Aorta (tissue), 5 donors: ENCODE measurements at regions not wholly inside any gene's neighbourhood (a gene's known extent, or its start where the extent isn't known, plus 50 kb on each side); places are given as distances from the start of the nearest gene placed in this dataset.

Experiments
- ATAC-seq: fragments of 200-7000 bp; cut with Tn5 transposase; one replicate; pipeline ENCODE4 v1.9.1; 2022; ENCODE audit warnings: moderate library complexity; ENCODE audit not compliant: low FRiP score
- DNase-seq, 2 donors: peaks; one replicate each; pipeline ENCODE4 v3.0.0-alpha.2; 2020
- H3K27ac ChIP-seq, 2 donors: one replicate each; pipeline ENCODE4 v1.5.1; 2013; ENCODE audit warnings: low read length in 2 of 2, mild to moderate bottlenecking in 2 of 2, moderate library complexity in 2 of 2, control low read depth in 1 of 2, inconsistent platforms in 1 of 2, low read depth in 1 of 2
- H3K27me3 ChIP-seq, 2 donors: one replicate each; pipeline ENCODE4 v1.6.1; 2013; ENCODE audit warnings: control low read depth in 1 of 2, low read length in 1 of 2, mild to moderate bottlenecking in 1 of 2, moderate library complexity in 1 of 2; ENCODE audit not compliant: insufficient read depth in 2 of 2, control insufficient read depth in 1 of 2
- H3K36me3 ChIP-seq, 2 donors: one replicate each; pipeline ENCODE4 v1.6.1; 2013; ENCODE audit warnings: control low read depth in 1 of 2, low read length in 1 of 2, mild to moderate bottlenecking in 1 of 2; ENCODE audit not compliant: insufficient read depth in 2 of 2, control insufficient read depth in 1 of 2
- H3K4me1 ChIP-seq, 2 donors: one replicate each; pipeline ENCODE4 v1.6.1; 2013; ENCODE audit warnings: low read length in 2 of 2, control low read depth in 1 of 2, mild to moderate bottlenecking in 1 of 2, moderate library complexity in 1 of 2; ENCODE audit not compliant: insufficient read depth in 2 of 2, control insufficient read depth in 1 of 2
- H3K4me3 ChIP-seq, 2 donors: one replicate each; pipeline ENCODE4 v1.5.1; 2013; ENCODE audit warnings: low read length in 2 of 2, control low read depth in 1 of 2, mild to moderate bottlenecking in 1 of 2
- H3K9me3 ChIP-seq: one replicate; pipeline ENCODE4 v1.6.1; 2013; ENCODE audit warnings: mild to moderate bottlenecking, low read length; ENCODE audit not compliant: control insufficient read depth
- WGBS, 2 donors: extraction: QIAGEN DNeasy Blood & Tissue Kit; methylation state at CpG; one replicate each; pipeline ENCODE4 v1.1.7; 2013; 5-methylcytosine and 5-hydroxymethylcytosine counted together
- intact Hi-C, 2 donors: fragments of 100-400 bp; cut with DNase I; formaldehyde crosslinking; loops; one replicate each; pipeline versions ENCODE4 v1.14.2 to v1.15.0; 2022
- donor health status: healthy with polysubstance abuse.
- donor health status: Bipolar disorder and iron deficiency.
- donor health status: DM: no; HTN: no; CAD: no.
- donor health status: DM: no; HTN: no; CAD: no.
- donor health status: DM: yes; HTN: yes; CAD: no.

GRCh38 chr16:5709889-5710288, 612.3 kb upstream of the EEF2KMT start:
- no peak overlapping the region for H3K4me3 ChIP-seq
- WGBS, 2 donors, result 53 to 55% methylated on average over 6 of the region's 6 CpGs
- DNase-seq, result no peak
- H3K36me3 ChIP-seq, result no peaks in the 10 kb centered on the region
- no peaks in the 10 kb centered on the region for H3K27me3 ChIP-seq
- no peaks in the 10 kb centered on the region for H3K4me1 ChIP-seq
- H3K9me3 ChIP-seq, result peaks cover 3% of the 10 kb centered on the region
- ATAC-seq, result no peak
- intact Hi-C loops, result no loop called here
- no peak overlapping the region for H3K27ac ChIP-seq

GRCh38 chr16:5706211-5706610, 608.6 kb upstream of the EEF2KMT start:
- Histone ChIP-seq H3K36me3 (no peaks in the 10 kb centered on the region), H3K9me3 (peaks cover 3% of the 10 kb centered on the region), H3K27ac (no peak overlapping the region), H3K27me3 (no peaks in the 10 kb centered on the region), H3K4me3 (no peak overlapping the region), H3K4me1 (no peaks in the 10 kb centered on the region)
- intact Hi-C loops, result no loop called here
- DNase-seq (no peak), ATAC-seq (no peak)
- 69 to 72% methylated on average over 6 of the region's 6 CpGs for WGBS, 2 donors

- Histone ChIP-seq H3K9me3 (peaks cover 3% of the 10 kb centered on the region), H3K27me3 (no peaks in the 10 kb centered on the region), H3K4me3 (no peak overlapping the region), H3K36me3 (no peaks in the 10 kb centered on the region), H3K27ac (no peak overlapping the region), H3K4me1 (no peaks in the 10 kb centered on the region)
- no peak for DNase-seq
- 54 to 55% methylated on average over 4 of the region's 4 CpGs for WGBS, 2 donors
- intact Hi-C loops, result no loop called here
- no peak for ATAC-seq
Measured at GRCh38 chr16:5704271-5704670, 606.7 kb upstream of the EEF2KMT start.

- H3K9me3 ChIP-seq, result peaks cover 2% of the 10 kb centered on the region
- no peak overlapping the region for H3K27ac ChIP-seq
- ATAC-seq, result no peak
- 68 to 70% methylated on average over 3 of the region's 3 CpGs for WGBS, 2 donors
- no peaks in the 10 kb centered on the region for H3K36me3 ChIP-seq
- H3K27me3 ChIP-seq, result no peaks in the 10 kb centered on the region
- H3K4me3 ChIP-seq, result no peak overlapping the region
- DNase-seq, result no peak
- H3K4me1 ChIP-seq, result no peaks in the 10 kb centered on the region
- intact Hi-C loops, result no loop called here
Measured at GRCh38 chr16:5693426-5693825, 595.8 kb upstream of the EEF2KMT start.

- Histone ChIP-seq H3K27ac (no peak overlapping the region), H3K36me3 (no peaks in the 10 kb centered on the region), H3K27me3 (no peaks in the 10 kb centered on the region), H3K9me3 (peaks cover 3% of the 10 kb centered on the region), H3K4me3 (no peak overlapping the region), H3K4me1 (no peaks in the 10 kb centered on the region)
- 89 to 95% methylated on average over 3 of the region's 3 CpGs for WGBS, 2 donors
- ATAC-seq, result no peak
- no peak for DNase-seq
- intact Hi-C loops, result no loop called here
Measured at GRCh38 chr16:5681966-5682365, 584.4 kb upstream of the EEF2KMT start.

- Histone ChIP-seq H3K9me3 (peaks cover 5% of the 10 kb centered on the region), H3K27me3 (no peaks in the 10 kb centered on the region), H3K4me1 (no peaks in the 10 kb centered on the region), H3K4me3 (no peak overlapping the region), H3K27ac (no peak overlapping the region), H3K36me3 (no peaks in the 10 kb centered on the region)
- ATAC-seq (no peak), DNase-seq (no peak)
- 26 to 29% methylated on average over 7 of the region's 7 CpGs for WGBS, 2 donors
- intact Hi-C loops, result no loop called here
Measured at GRCh38 chr16:5678371-5678770, 580.8 kb upstream of the EEF2KMT start.

- no peak for ATAC-seq
- WGBS, 2 donors, result 45 to 51% methylated on average over 2 of the region's 2 CpGs
Measured at GRCh38 chr16:5671421-5671820, 573.8 kb upstream of the EEF2KMT start.

GRCh38 chr16:5670198-5670597, 572.6 kb upstream of the EEF2KMT start:
- Histone ChIP-seq H3K4me3 (no peak overlapping the region), H3K9me3 (no peaks in the 10 kb centered on the region), H3K27me3 (peaks cover 0 to 1% of the 10 kb centered on the region in 2 donors), H3K36me3 (no peaks in the 10 kb centered on the region), H3K27ac (no peak overlapping the region), H3K4me1 (no peaks in the 10 kb centered on the region)
- WGBS, 2 donors, result 58 to 75% methylated on average over 2 of the region's 2 CpGs
- intact Hi-C loops, result no loop called here
- ATAC-seq (no peak), DNase-seq (no peak)

More at GRCh38 chr16:5671421-5671820, 573.8 kb upstream of the EEF2KMT start:
- H3K4me3 ChIP-seq, result no peak overlapping the region
- H3K27ac ChIP-seq, result no peak overlapping the region
- intact Hi-C loops, result no loop called here
- DNase-seq, result no peak
- peaks cover 0 to 1% of the 10 kb centered on the region in 2 donors for H3K27me3 ChIP-seq
- no peaks in the 10 kb centered on the region for H3K36me3 ChIP-seq
- peaks cover 3% of the 10 kb centered on the region for H3K9me3 ChIP-seq
- no peaks in the 10 kb centered on the region for H3K4me1 ChIP-seq

- H3K27me3 ChIP-seq, result peaks cover 0 to 1% of the 10 kb centered on the region in 2 donors
- H3K4me1 ChIP-seq, result no peaks in the 10 kb centered on the region
- H3K9me3 ChIP-seq, result no peaks in the 10 kb centered on the region
- WGBS, 2 donors, result 22 to 23% methylated on average over 2 of the region's 2 CpGs
- H3K4me3 ChIP-seq, result no peak overlapping the region
- no peak for ATAC-seq
- H3K27ac ChIP-seq, result no peak overlapping the region
- intact Hi-C loops, result no loop called here
- DNase-seq, result no peak
- H3K36me3 ChIP-seq, result no peaks in the 10 kb centered on the region
Measured at GRCh38 chr16:5668553-5668952, 571.0 kb upstream of the EEF2KMT start.
